K562 (cell line): ENCODE measurements at regions not wholly inside any gene's neighbourhood (a gene's known extent, or its start where the extent isn't known, plus 50 kb on each side); places are given as distances from the start of the nearest gene placed in this dataset.

Source experiments
- ATF2 ChIP-seq: sonication (generic); formaldehyde crosslinking; IDR thresholded peaks from 2 replicates; pipeline ENCODE4 v1.8.1; 2022; ENCODE audit warnings: missing genetic modification reagents
- CTCF ChIP-seq, 3 experiments: IDR thresholded peaks in 2 of 3; conservative IDR thresholded peaks in 1 of 3; 2 replicates each; pipeline ENCODE4 v1.5.1; 2011 to 2012; ENCODE audit warnings: low read length in 3 of 3, mild to moderate bottlenecking in 3 of 3, control low read depth in 2 of 3, improper control_type of control experiment in 1 of 3, inconsistent platforms in 1 of 3, low read depth in 1 of 3, mixed read lengths in 1 of 3, moderate library complexity in 1 of 3; ENCODE audit not compliant: insufficient read depth in 2 of 3
- HDAC2 ChIP-seq: fragments of 450-650 bp; IDR thresholded peaks from 2 replicates; pipeline ENCODE4 v1.6.1; 2016; ENCODE audit warnings: mild to moderate bottlenecking
- IRF2 ChIP-seq: sonication (generic); formaldehyde crosslinking; IDR thresholded peaks from 2 replicates; pipeline ENCODE4 v1.8.1; 2022; ENCODE audit warnings: mild to moderate bottlenecking, missing genetic modification reagents
- JUN ChIP-seq, 2 experiments: sonication (generic) in 1 of 2; formaldehyde crosslinking in 1 of 2; IDR thresholded peaks; 2 replicates each; pipeline versions ENCODE4 v1.6.1 to v1.8.0; 2012 to 2022; ENCODE audit warnings: borderline replicate concordance in 2 of 2, mild to moderate bottlenecking in 2 of 2, improper control_type of control experiment in 1 of 2, low read depth in 1 of 2, low read length in 1 of 2, missing genetic modification reagents in 1 of 2
- POLR2AphosphoS2 ChIP-seq: IDR thresholded peaks from 2 replicates; pipeline ENCODE4 v1.6.1; 2012; ENCODE audit warnings: low read length, improper control_type of control experiment
- REST ChIP-seq, 2 experiments: fragments of 450-650 bp; formaldehyde crosslinking in 1 of 2; IDR thresholded peaks; 2 replicates each; pipeline versions ENCODE4 v1.4.0 to v1.6.1; 2014 to 2020; ENCODE audit warnings: mild to moderate bottlenecking in 2 of 2, borderline replicate concordance in 1 of 2, low read depth in 1 of 2
- ZNF707 ChIP-seq: fragments of 250-450 bp; sonication (Bioruptor Pico); conservative IDR thresholded peaks from 2 replicates; pipeline ENCODE4 v1.8.0; 2022; ENCODE audit warnings: inconsistent platforms, mild to moderate bottlenecking, moderate library complexity
- ZZZ3 ChIP-seq: fragments of 450-650 bp; IDR thresholded peaks from 2 replicates; pipeline ENCODE4 v1.6.1; 2016; ENCODE audit warnings: antibody characterized with exemption, mild to moderate bottlenecking, moderate library complexity

- no peak for TF ChIP-seq REST (IDR thresholded peaks at IDR 0.05; ENCODE audit: borderline replicate concordance)
- TF ChIP-seq REST (CRISPR knock-in tag; IDR thresholded peaks at IDR 0.05; ENCODE audit: low read depth): no peak
- no peak for TF ChIP-seq CTCF (IDR thresholded peaks at IDR 0.05 in 2 of 3, conservative IDR thresholded peaks at IDR 0.05 in 1 of 3; ENCODE audit: insufficient read depth in 2 of 3, low read depth in 1 of 3, low read length in 3 of 3)
- no peak for TF ChIP-seq HDAC2
- TF ChIP-seq ZNF707: no peak
- no peak for TF ChIP-seq IRF2 (CRISPR knock-in tag)
- no peak for TF ChIP-seq POLR2AphosphoS2
- TF ChIP-seq JUN (IDR thresholded peaks at IDR 0.05; ENCODE audit: borderline replicate concordance, low read depth, low read length): no peak
- no peak for TF ChIP-seq JUN (CRISPR knock-in tag; IDR thresholded peaks at IDR 0.05; ENCODE audit: borderline replicate concordance)
- TF ChIP-seq ATF2: no peak
- no peak for TF ChIP-seq ZZZ3
Observed at GRCh38 chr9:91087462-91087759, 274.3 kb downstream of the AUH start.
